Hippocampal formation (tissue), 2 donors: ENCODE measurements at regions not wholly inside any gene's neighbourhood (a gene's known extent, or its start where the extent isn't known, plus 50 kb on each side); places are given as distances from the start of the nearest gene placed in this dataset.
"Not testable (repeated sequence)": the region's sequence is repeated elsewhere in the genome, so short reads cannot be mapped to it uniquely, and the experiment has no call there.

Experiments
- DNase-seq, 2 donors: peaks; one replicate each; lab custom pipeline; 2025; lab: John Stamatoyannopoulos, UW

- DNase-seq = no peak
Measured at GRCh38 chrX:13223868-13224567, 95.8 kb downstream of the ATXN3L start.

DNA sequence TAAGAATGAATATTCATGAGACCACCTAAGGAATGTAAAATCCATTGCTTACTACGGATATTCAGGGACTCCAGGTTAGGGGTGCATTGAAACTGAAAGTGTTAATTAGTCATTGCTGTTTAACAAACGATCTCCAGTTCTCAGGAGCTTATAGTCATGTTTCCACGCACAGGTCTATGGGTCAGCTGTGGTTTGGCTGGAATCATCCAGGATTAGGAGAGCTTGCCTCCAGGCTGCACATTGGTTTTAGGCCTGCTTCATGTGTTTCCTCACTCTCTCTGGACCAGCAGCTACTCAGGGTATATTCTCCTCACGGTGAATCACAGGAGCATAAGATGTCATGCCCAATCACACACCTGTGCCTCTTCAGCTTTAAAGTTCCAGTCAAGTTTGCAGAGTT is 98.9 kb downstream of the ATXN3L start:
- DNase-seq = no peak

GRCh38 chrX:13219991-13220764 is 99.7 kb downstream of the ATXN3L start:
- DNase-seq = no peak

GRCh38 chrX:13218758-13219157 is 101.1 kb downstream of the ATXN3L start:
- no peak for DNase-seq

DNA sequence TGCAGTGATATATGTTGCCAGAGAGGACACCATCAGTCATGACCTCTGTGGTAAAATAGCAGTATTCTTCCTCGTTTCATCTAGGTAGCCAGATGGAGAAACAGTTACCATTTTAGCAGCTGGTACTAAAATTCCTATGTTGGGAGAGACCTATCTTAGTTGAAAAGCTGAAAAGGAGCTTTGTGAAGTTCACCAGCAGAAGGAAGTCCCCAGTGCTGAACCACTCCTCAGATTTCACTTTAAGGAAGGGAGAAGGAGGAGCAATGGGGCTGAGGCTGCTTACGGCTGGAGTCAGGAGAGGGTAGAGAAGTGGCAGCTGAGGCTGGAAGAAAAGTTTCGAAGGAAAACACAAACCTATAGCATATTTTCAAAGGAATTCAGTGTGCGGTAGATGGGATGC is 103.7 kb downstream of the ATXN3L start:
- no peak for DNase-seq

- DNase-seq = no peak
Measured at GRCh38 chrX:13215729-13216128, 104.1 kb downstream of the ATXN3L start.

DNA sequence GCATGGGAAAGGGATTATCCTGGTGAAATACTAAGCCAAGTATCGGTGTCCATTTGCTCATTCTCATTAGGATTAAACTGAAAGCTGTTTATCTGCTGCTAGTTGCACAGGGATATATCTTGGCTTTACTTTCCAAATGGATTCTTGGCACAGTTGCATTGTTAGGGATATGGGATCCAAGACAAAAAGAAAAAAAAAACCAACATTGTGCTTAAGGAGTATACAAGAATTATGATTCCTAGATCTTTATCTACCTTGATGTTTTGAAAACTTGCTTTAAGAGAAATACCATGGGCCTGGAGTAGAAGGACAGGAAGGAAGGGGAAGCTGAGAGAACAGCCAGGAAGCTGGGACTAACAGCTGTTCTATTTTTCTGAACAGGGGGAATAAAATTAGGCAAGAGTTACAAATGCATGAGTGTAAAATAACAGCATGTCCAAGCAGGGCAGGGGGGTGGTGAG is 107.6 kb downstream of the ATXN3L start:
- no peak for DNase-seq

DNA sequence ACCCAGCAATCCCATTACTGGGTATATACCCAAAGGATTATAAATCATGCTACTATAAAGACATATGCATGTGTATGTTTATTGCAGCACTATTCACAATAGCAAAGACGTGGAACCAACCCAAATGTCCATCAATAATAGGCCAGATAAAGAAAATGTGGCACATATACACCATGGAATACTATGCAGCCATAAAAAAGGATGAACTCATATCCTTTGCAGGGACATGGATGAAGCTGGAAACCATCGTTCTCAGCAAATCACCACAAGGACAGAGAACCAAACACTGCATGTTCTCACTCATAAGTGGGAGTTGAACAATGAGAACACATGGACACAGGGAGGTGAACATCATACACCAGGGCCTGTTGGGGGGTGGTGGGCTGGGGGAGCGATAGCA is 109.7 kb downstream of the ATXN3L start:
- DNase-seq = not testable (repeated sequence)

DNA sequence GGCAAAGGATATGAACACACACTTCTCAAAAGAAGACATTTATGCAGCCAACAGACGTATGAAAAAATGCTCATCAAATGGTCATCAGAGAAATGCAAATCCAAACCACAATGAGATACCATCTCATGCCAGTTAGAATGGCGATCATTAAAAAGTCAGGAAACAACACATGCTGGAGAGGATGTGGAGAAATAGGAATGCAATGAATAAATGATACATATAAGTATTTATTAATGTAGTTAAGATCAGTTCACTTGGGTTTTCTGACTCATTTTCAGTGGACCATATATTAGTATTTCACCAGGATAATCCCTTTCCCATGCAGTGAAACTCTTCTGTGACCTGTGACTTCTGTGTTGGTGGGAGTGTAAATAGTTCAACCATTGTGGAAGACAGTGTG is 110.1 kb downstream of the ATXN3L start:
- DNase-seq = not testable (repeated sequence)

- DNase-seq = no peak
Measured at GRCh38 chrX:13208281-13208935, 111.4 kb downstream of the ATXN3L start.

- no peak for DNase-seq
Measured at GRCh38 chrX:13203271-13203670, 116.6 kb downstream of the ATXN3L start.

DNA sequence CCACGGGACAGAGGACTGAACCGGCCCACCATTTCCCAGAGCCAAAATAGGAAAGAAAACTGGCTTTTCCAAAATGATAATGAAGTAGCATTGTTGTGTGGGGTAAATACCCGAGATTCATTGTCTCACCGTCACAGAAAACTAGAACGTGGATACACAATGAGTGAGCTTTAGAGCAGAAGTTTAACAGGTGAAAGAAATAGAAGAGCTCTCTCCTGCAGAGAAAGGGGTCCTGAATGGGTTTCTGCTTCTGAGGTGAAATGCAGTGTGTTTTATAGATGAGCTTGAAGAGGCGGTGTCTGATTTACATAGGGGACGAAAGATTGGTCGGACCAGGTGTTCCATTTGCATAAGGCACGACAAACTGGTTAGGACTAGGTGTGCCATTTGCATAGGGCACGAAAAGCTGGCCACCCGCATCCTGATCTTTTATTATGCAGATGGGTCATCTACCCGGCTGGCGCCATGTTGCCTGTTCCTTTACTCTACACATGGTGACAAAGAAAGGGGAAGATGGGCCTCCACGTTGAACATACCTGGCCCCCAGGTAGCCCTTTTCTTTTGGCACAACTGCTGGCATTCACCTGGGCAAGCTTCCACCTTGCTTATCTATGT is 118.1 kb downstream of the ATXN3L start:
- DNase-seq = no peak

DNA sequence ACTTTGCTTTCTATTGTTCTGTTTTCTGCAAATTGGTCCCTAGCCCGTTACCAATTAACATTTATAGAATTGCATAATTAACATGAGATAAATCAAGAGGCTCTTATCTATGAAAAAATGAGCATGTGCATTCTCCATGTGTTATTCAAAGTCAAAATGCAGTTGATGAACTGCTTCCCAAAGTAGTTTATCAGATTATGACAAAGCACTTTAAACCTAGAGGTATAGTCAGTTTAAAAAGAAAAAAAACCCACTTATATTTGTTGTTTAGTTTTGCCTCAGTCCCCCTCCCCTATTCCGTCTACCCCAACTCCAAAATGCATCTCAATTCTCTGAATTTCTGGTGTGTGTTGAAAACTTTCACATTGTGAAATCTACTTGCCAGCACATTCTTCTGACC is 119.5 kb downstream of the ATXN3L start:
- no peak for DNase-seq

DNA sequence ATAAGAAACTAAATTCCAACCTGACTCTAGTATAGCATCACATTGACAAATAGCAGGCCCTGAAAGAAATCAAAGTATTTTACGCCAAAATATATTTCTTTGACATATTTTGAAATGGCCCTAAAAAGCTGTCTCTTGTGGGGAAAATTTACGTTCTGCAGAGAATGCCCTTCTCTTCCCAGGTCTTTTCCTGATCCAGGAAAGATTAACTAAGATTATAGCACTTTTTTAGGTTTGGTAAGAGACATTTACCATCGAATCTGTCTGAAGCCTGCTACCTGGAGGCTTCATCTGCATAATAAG is 121.1 kb downstream of the ATXN3L start:
- no peak for DNase-seq

- DNase-seq = no peak
Measured at GRCh38 chrX:13198056-13198761, 121.6 kb downstream of the ATXN3L start.

GRCh38 chrX:13196782-13197181 is 123.1 kb downstream of the ATXN3L start:
- DNase-seq = no peak

DNA sequence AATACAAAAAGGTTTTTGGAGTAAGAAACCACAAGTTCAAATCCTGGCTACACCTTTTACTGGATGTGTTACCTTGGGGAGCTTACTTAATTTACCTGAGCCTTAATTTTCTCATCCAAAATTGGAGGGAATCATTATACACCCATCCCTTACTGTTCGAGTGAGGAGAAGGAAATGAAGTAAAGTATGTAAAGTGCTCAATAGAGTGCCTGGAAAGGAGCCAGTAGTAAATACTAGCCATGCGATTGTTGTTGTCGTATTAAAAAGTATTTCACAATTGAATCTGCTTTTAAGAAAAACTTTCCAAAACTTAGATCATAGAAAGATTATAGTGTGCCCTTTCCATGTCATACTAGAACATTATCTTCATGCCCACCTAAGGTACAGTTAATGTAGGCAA is 124.5 kb downstream of the ATXN3L start:
- DNase-seq = no peak

DNA sequence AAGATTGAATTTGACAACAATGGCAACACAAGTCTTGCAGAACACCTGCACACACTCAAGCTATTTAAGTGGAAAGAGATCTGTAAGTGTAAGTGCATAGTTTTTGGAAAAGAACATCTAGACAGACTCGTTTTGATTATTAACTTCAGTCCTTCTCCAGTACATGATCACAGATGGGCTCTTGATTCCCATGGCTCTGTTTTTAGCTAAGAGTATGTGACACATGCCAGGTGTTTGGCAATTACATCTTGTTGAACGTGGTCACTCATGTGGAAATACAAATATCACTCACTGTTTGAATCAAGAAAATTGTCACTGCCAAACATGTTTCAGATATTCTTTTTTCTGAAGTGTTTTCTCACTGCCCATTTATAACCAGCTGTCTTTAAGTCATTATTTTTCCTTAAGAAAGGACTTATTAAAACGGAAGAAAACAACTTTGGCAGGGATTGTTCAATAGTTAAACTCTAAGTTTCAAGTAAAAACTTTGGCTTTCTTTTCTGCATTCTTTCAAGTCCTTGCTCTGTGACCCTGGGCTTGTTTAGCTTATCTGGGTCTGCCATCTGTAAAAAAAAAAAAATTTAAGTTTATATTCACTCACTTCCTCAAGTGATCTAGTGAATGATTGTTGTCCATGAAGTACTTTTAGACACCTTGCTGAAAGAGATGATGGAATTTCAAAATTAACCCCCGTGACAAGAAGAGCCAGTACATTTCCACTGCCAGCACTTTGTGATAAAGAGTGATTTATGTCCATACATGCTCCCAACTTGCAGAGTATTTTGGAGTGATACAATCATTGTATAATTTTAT is 125.4 kb downstream of the ATXN3L start:
- no peak for DNase-seq

DNA sequence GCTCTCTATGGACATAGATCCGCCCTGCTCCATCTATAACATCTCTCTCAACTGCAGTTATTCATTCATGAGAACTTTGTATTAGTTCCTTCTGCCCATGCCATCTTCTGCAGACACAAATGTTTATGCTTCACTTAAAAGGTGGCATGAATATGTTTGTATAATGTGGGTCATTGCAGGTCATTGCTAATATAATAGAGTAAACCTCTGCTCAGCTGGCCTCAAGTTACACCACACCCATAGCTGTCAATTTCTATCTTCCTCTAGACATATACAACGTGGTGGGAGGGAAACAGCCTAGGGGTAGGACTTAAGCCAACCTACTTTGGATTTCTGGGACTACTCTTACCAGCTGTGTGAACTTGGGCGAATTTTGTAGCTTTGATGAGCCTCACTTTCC is 129.8 kb downstream of the ATXN3L start:
- DNase-seq = no peak

DNA sequence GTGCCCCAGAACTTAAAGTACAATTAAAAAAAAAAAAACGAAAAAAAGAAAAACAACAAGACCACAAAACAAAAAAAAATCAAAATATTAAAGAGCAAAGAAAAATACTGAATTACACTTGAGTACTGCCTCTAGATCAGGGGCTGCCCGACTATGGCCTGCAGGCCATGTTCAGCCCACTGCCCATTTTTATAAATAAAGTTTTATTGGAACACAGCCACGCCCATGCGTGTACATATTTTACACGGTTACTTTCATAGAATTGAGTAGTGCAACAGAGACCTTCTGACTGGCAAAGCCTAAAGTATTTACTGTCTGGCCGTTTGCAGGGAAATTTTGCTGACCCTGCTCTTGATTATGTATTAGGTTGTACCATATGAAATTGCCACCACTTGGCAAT is 130.5 kb downstream of the ATXN3L start:
- no peak for DNase-seq

GRCh38 chrX:13188731-13189309 is 131.0 kb downstream of the ATXN3L start:
- DNase-seq = no peak
